ENCODE measurements at regions not wholly inside any gene's neighbourhood (a gene's known extent, or its start where the extent isn't known, plus 50 kb on each side); places are given as distances from the start of the nearest gene placed in this dataset.

DNA sequence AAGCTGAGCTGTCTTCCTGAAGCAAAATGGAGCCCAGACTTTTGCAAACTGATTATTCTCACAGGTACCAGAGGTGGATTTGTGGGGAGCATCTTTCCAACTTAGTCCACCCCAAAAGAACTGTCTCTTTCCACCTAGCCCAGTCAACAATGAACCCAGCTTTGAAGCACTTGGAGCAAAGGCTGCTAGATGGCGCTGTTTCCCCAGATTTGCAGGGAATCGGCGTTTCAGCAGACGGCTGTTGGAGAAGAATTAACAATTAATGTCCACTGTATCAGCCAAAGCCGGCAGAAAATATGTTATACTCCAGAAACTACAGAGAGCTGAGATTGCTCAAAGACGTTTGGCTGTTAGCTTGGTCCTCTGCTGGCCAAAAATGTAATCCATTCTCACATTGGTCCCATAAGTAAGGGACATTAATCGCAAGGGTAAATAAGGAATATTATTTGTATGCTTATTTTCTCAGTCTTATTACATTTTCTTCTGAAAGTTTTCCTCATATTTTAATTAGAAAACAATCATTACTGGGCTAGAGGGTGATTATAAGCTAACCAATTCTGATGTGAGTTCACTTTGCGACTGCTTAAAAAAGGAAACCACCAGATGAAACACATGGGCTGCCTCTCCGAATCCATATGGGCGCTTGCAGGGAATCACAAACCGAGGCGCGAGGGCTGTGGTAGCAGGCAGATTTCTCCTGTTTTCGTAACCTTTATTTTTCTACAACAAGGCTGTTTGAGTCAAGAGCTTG lies 423.8 kb upstream of the MEX3C start:
- Histone ChIP-seq H3K9me3 (ENCODE audit: control insufficient read depth, low read length) (no peaks in the 10 kb centered on the region), H2AFZ (peak overlapping the region; percentile 41), H3K4me3 (ENCODE audit: low read depth, low read length) (no peak overlapping the region), H3K27ac (no peak overlapping the region), H3K4me1 (no peaks in the 10 kb centered on the region), H3K9ac (no peak overlapping the region), H3K27me3 (ENCODE audit: control insufficient read depth, insufficient read depth, low read length) (no peaks in the 10 kb centered on the region), H3K79me2 (no peaks in the 10 kb centered on the region), H3K4me2 (ENCODE audit: low read length) (no peak overlapping the region), H3K36me3 (ENCODE audit: control insufficient read depth, insufficient read depth, low read length) (no peaks in the 10 kb centered on the region)
- TF ChIP-seq, protein P1, sequence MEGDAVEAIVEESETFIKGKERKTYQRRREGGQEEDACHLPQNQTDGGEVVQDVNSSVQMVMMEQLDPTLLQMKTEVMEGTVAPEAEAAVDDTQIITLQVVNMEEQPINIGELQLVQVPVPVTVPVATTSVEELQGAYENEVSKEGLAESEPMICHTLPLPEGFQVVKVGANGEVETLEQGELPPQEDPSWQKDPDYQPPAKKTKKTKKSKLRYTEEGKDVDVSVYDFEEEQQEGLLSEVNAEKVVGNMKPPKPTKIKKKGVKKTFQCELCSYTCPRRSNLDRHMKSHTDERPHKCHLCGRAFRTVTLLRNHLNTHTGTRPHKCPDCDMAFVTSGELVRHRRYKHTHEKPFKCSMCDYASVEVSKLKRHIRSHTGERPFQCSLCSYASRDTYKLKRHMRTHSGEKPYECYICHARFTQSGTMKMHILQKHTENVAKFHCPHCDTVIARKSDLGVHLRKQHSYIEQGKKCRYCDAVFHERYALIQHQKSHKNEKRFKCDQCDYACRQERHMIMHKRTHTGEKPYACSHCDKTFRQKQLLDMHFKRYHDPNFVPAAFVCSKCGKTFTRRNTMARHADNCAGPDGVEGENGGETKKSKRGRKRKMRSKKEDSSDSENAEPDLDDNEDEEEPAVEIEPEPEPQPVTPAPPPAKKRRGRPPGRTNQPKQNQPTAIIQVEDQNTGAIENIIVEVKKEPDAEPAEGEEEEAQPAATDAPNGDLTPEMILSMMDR (IDR thresholded peaks at IDR 0.05), result peak; percentile 82

DNA sequence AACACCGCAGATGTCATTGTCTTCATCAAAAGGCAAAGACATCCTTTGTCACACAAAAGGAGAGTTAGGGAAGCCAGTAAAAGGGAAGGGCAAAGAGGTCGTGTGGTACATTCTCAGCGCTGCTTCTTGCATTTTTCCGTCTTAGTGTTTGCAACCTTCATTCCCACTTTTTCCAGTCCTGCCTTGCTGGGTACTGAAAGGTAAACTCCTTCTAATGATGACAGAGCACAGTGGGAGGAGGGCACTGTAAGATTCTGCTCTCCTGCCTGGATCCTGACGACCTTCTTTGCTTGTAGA lies 424.3 kb upstream of the MEX3C start:
- TF ChIP-seq, protein P1 (IDR thresholded peaks at IDR 0.05), result no peak
- Histone ChIP-seq H3K27ac (no peak overlapping the region), H3K4me3 (ENCODE audit: low read depth, low read length) (no peak overlapping the region), H2AFZ (no peak overlapping the region), H3K27me3 (ENCODE audit: control insufficient read depth, insufficient read depth, low read length) (no peaks in the 10 kb centered on the region), H3K79me2 (no peaks in the 10 kb centered on the region), H3K36me3 (ENCODE audit: control insufficient read depth, insufficient read depth, low read length) (no peaks in the 10 kb centered on the region), H3K9ac (no peak overlapping the region), H3K4me2 (ENCODE audit: low read length) (no peak overlapping the region), H3K9me3 (ENCODE audit: control insufficient read depth, low read length) (no peaks in the 10 kb centered on the region), H3K4me1 (no peaks in the 10 kb centered on the region)

DNA sequence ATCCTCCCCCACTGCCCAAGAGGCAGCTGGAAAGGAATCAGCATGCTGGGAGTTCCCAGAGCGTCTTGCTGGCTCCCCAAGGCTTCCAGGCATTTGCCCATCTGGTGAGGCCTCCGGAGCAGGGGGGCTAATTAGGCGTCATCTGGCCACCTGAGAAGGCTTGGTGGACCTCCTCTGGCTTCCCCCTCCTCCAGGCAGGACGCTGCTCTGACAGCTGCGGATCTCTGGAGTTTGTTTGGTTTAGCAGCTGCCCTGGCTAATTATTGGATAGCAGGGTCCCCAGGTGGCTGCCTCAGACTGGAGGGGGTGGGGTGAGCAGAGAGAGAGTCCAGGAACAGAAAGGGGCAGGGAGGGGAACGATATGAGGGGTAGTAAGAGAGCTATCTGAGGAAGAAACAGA lies 425.2 kb upstream of the MEX3C start:
- no peak overlapping the region for H3K4me2 ChIP-seq (ENCODE audit: low read length)
- no peaks in the 10 kb centered on the region for H3K36me3 ChIP-seq (ENCODE audit: control insufficient read depth, insufficient read depth, low read length)
- H3K27me3 ChIP-seq (ENCODE audit: control insufficient read depth, insufficient read depth, low read length), result no peaks in the 10 kb centered on the region
- H3K9ac ChIP-seq, result no peak overlapping the region
- H2AFZ ChIP-seq, result no peak overlapping the region
- H3K27ac ChIP-seq, result no peak overlapping the region
- no peaks in the 10 kb centered on the region for H3K4me1 ChIP-seq
- H3K79me2 ChIP-seq, result no peaks in the 10 kb centered on the region
- no peak overlapping the region for H3K4me3 ChIP-seq (ENCODE audit: low read depth, low read length)
- TF ChIP-seq, protein P1 (IDR thresholded peaks at IDR 0.05), result no peak
- H3K9me3 ChIP-seq (ENCODE audit: control insufficient read depth, low read length), result no peaks in the 10 kb centered on the region

DNA sequence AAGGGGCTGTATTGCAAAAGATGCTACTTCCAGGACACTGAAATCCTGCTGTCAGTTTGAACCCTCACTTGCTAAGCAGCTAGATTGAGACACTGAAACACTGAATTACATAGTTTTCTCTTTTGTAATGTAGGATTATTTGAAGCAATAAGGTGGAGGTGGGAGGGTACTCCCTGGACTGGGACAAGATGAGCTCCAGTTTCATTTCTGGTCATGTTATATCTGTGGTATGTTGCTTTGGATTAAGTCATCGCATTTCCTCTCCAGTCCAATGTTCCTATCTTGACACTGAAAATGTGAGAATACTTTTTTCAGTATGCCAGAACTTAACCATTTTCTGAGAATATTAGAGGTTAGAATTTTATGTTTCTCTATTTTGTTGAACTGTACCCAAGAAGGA lies 426.2 kb upstream of the MEX3C start:
- no peak overlapping the region for H3K4me3 ChIP-seq (ENCODE audit: low read depth, low read length)
- no peaks in the 10 kb centered on the region for H3K4me1 ChIP-seq
- H2AFZ ChIP-seq, result no peak overlapping the region
- H3K79me2 ChIP-seq, result no peaks in the 10 kb centered on the region
- H3K9ac ChIP-seq, result no peak overlapping the region
- H3K9me3 ChIP-seq (ENCODE audit: control insufficient read depth, low read length), result no peaks in the 10 kb centered on the region
- TF ChIP-seq, protein P1 (IDR thresholded peaks at IDR 0.05), result no peak
- no peaks in the 10 kb centered on the region for H3K36me3 ChIP-seq (ENCODE audit: control insufficient read depth, insufficient read depth, low read length)
- no peak overlapping the region for H3K4me2 ChIP-seq (ENCODE audit: low read length)
- no peak overlapping the region for H3K27ac ChIP-seq
- no peaks in the 10 kb centered on the region for H3K27me3 ChIP-seq (ENCODE audit: control insufficient read depth, insufficient read depth, low read length)

DNA sequence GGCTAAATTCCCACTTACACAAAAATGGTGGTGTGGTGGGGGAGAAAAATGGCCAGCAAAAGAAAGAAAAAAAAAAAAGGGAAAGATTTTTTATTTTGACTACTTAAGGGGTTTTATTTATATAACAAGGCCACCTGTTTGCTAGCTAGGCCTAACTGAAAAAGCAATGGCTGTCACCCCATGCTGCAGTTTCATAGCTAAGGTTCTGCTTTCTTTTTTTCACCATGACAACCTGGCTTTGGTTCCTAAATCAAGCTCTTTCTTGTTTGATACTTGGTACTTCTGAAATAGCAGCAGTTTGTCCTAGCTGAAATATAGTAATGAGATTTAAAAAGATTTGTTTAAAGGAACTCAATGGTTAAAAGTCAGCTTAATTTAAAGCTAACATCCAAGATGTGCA lies 433.2 kb upstream of the MEX3C start:
- H3K9ac ChIP-seq, result no peak overlapping the region
- H3K4me1 ChIP-seq, result no peaks in the 10 kb centered on the region
- no peaks in the 10 kb centered on the region for H3K27me3 ChIP-seq (ENCODE audit: control insufficient read depth, insufficient read depth, low read length)
- no peaks in the 10 kb centered on the region for H3K9me3 ChIP-seq (ENCODE audit: control insufficient read depth, low read length)
- no peaks in the 10 kb centered on the region for H3K36me3 ChIP-seq (ENCODE audit: control insufficient read depth, insufficient read depth, low read length)
- H2AFZ ChIP-seq, result no peak overlapping the region
- H3K79me2 ChIP-seq, result no peaks in the 10 kb centered on the region
- H3K4me2 ChIP-seq (ENCODE audit: low read length), result no peak overlapping the region
- no peak overlapping the region for H3K27ac ChIP-seq
- no peak overlapping the region for H3K4me3 ChIP-seq (ENCODE audit: low read depth, low read length)
- TF ChIP-seq, protein P1 (IDR thresholded peaks at IDR 0.05), result no peak

Data from parathyroid adenoma (tissue), 2 donors.